ENCODE measurements at regions not wholly inside any gene's neighbourhood (a gene's known extent, or its start where the extent isn't known, plus 50 kb on each side); places are given as distances from the start of the nearest gene placed in this dataset.
"Not testable (repeated sequence)": the region's sequence is repeated elsewhere in the genome, so short reads cannot be mapped to it uniquely, and the experiment has no call there.

DNA sequence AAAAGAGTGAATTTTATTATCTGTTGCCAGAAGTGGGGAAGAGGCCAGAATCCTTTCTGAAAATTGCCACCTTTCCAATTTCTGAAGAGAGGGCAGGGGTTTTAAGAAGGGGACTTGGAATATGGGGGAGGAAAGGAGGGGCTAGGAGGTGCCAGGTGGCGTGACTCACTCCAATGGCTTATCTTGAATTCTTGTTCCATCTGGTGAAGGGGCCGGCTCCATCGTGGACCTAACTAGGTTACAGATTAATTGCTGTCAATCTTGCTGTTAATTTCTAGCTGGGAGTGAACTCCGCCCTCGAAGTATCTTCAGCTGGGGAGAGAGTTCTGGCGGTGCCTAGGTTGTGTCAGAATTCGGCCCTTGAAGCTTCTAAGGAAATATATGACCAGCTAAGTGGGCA lies 138.7 kb downstream of the YTHDC2 start:
- no peak for DNase-seq

DNA sequence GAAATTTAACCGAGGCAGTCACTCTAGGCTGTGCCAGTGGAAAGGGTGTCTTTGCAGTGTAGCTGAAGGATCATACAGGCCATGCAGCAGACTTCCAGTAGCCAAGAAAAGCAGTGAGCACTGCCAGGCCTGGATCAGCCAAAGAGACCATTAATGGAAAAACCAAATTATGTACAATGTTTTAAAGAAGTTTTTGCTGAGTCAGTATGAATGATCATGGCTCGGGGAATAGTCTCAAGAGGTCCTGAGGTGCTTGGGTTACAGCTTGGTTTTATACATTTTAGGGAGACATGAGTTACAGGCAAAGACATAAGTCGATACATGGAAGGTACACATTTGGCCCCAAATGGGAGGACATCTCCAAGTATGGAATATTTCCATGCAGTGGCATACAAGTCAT lies 141.3 kb downstream of the YTHDC2 start:
- no peak for DNase-seq

DNA sequence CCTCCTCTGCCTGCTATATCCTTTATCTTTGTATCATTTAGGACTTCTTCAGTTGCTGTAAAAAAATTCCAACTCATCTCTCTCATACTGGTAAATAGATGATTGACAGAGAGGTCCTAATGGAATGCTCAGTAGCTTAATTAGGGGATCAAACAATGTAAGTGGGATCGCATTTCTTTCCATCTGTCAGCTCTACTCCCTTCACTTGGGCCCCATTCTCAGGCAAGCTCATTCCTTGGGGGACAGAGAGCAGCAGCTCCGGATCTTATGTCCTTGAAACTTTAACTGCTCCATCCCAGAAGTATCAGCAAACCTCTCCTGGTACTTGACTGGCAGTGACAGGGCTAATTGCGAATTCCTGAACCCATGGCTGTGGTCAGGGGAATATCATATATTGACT lies 146.7 kb downstream of the YTHDC2 start:
- DNase-seq = peak; percentile 58

DNA sequence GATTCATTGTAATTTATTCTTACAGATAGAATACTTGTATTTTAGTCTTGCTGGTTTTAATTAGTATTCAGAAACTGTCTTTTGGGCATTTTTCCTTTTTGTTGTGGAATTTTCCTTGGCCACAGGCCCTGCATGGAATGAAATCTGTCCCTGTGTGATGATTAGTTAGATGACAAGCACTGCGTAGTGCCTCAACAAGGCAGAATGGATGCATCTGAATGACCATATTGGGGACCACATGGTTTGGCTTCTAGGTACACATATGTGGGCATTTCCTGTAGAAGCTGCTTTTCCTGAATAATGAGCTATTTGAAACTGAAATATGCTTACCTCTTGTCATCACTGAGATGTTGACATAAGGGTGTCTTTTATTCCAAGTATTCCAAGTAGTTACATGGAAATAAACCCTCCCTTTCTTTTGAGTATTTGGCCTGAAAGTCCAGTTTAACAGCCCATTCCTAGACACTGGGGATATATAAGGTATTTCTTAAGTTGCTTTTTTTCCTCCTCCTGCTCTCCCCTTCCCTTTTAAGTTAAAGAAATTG lies 147.3 kb downstream of the YTHDC2 start:
- DNase-seq = no peak

DNA sequence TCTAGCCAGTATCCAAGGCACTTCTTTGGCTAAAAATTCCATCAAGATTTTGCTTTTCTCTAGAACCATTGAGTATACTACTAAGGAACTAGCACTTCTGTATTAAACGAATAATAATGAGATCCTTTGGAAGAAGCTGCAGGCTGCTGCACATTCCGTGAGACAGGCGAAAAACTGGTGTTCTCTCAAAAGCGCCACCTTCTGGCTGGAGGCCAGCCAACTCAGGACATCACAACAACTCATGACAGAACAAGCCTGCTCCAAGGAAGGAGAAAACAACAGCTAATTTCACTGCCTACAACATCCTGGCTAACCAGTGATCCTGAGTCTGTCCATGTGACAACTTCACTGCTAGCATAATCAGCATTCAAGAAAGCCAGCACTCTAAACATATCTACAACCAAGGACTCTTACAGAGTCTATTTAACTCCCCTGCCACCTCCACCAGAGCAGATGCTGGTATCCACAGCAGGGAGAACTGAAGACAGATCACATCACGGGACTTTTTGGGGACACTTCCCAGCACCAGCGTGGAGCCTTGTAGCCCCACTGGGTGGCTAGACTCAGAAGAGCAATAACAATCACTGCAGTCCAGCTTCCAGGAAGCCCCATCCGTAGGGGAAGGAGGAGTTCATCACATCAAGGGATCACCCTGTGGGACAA lies 150.5 kb downstream of the YTHDC2 start:
- DNase-seq = no peak

DNA sequence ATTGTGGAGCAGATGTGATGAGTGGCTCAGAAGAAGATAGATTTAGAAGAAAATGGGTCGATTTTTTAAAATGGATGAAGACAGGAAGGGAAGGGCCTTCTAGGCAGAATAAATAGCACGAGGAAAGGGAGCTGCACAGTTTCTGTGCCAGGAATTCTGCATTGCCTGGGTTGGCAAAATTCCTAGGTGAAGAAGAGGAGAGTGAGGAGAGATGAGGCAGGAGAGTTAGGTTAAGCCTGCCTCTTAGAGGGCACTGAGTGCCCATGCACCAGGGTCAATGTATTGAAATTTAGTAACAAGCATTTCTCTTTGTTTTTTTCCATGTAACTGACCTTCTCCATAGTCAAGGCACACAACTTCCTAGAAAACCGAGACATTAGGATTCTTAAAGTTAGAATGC lies 159.5 kb downstream of the YTHDC2 start:
- no peak for DNase-seq

DNA sequence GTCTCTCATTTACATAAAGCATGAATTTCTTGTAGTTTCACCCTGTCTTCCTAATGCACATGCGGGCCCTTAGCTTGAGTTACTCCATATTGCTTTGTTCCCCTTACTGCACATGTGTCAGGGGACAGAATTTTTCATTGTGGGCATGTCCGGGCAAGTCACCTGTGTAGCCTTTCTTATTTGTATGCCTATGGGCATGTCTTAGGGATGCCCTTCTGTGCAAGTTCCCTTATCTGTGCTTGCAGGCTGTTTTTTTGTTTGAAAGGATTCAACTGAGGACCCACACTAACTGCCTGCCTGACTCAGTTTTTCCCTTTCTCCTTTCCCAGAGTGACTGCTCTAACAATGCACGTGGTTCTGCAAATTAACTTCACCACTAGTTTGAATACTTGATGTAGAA lies 161.7 kb downstream of the YTHDC2 start:
- DNase-seq = no peak

DNA sequence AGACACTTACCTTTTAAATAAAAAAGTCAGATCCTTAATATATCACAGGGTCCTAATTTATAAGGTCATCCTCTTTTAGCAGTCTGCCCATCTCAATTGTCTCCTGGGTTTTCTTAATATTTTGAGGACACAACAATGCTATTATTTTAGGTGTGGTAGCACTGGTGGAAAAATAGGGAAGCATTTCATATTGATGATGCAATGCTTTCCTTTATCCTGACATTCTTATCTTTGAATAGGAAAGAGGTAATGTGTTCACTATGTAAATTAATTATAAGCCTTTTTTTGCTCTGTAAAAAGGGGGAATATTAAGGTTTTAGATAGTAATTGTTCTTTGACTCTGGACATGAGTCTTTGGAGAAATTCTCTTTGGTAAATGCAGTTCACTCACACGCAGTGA lies 164.7 kb downstream of the YTHDC2 start:
- no peak for DNase-seq

DNA sequence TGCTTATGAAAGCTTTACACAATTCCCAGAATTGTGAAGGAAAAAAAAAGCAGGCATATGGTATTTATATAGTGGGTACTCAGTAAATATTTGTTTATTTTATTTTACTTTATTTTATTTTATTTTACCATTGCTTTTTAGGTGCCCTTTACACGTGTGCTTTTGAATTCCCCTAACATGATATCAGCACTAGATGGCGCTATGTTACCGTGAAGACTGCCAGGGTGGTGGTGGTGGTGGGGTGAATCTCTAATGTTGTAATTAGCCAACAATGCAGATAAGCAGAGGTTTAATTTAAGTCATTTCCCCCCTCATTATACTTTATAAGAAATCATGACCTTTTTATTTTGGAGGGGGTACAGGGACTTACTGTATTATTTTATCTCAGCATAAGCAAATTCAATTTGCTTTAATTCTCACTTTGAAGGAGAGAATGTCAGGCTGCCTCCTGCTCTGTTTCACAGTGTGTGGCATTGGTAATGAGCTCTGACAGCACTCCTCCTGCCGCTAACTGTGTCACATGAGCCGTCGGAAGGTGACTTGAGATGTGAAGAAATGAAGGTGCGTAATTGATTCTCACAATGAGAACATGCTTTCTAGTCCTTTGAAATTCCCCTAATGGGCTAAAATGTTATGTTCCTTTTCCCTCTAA lies 165.6 kb downstream of the YTHDC2 start:
- peak; percentile 78 for DNase-seq

DNA sequence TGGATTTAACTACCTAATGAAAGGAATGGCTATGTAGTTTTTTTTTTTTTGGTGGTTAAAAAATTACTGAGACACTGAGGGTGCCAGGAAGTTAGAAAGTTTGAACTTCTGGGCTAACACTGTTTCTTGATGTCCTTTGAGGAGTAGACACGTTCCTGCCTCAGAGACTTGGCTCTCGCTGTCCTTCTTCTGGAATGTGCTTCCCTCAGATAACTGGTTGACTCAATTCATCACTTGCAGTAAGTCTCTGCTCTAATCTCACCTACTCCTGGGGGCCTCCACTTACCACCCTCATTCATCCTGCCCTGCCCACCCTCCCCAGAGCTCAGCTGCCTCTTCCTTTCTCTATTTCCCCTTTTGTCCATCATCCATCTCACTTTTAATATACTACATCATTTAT lies 167.0 kb downstream of the YTHDC2 start:
- no peak for DNase-seq

DNA sequence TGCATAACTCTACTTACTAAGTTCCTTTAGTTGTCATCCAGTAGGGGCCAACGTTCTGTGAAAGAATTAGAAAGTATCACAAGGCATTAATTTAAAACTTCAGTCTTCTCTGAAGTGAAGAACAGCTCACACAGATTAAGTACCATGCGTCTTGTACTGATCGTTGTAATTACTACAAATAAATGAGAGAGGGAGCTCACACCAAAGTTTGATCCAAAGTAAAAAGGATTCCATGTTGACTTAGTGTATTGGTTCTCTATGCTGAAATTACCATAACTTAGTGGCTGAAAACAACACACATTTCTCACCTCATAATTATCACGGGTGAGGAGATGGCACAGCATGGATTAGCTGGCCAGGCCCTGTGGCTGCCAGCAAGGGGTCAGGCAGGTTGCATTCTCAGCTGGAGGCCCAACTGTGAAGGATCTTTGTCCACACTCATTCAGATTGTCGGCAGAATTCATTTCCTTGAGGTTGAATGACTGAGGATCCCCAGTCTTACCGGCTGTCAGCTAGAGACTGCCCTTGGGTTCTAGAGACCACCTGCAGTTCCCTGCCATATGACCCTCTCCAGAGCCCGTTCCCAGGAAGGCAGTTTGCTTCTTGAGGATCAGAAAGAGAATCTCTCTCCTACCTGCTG lies 169.1 kb downstream of the YTHDC2 start:
- no peak for DNase-seq

DNA sequence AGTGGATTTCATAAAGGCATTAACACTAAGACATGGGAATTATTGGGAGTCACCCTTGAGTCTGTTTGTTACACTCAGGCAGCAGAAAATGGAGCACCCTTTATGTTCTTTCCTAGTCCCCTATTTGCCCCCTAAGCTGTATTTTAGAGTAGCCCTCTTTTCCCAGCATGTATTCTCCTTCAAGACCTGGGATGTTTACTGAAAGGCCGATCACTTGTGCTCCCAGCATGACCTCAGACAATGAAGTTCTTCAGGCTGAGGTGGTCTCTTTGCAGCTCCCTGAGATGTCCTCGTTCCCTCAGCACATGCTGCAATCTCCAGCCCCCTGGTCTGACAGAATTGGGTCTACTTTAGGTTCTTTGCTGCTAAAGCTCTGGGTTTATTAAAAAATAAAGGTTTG lies 169.7 kb downstream of the YTHDC2 start:
- DNase-seq = no peak

DNA sequence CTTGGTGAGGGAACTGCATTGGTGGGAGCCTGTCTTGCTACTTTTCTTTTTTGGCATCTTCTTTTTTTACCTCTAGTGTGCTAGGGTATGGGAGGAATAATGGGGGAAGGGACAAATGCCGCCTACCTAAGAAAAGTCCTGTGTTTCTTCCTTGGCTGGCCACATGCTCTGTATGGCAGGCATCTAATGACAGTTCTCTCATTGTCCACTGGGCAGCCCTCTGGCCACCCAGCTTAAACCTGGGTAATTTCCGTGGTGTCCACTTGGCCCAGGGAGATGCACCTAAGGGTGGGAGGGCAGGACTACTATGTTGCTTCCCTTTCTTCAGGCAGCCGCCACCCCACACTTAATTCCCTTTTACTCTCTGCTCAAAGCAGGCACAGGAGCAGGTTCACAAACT lies 173.1 kb downstream of the YTHDC2 start:
- no peak for DNase-seq

DNA sequence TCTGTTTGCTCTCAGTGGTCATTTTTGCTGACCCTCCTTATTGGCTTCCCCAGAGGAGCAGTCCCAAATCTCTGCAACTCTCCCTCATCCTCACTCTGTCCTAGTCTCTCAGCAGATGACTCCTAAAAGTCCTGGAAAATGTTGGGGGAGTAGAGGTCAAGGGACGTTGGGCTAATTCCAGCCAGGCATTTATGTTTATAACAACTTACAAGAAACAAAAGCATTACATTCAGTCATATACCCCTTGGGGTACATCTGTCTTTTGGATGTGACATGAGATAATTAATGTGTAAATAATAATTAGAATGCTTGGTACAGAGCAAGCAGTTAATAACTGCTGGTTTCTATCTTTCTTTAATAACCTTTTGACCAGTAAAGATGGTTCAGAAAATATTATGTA lies 176.2 kb downstream of the YTHDC2 start:
- DNase-seq = no peak

DNA sequence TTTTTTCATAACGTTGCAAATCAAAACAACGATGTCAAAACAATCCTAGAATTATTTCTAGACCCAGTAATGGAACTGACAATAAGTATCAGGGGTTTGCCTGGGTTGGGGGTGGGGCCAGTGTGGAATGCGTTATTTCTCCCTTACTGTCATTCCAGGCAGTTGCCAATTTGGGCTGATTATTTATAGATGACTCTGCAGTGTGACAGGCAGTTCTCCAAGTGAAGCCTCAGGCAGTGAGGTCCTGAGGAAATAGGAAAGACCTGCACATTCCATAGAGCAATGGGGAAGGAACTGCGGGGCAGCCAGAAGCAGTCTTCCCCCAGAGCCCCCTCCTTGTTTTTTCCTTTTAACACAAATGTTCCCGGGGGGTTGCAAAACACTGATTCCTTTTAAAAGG lies 179.0 kb downstream of the YTHDC2 start:
- no peak for DNase-seq

DNA sequence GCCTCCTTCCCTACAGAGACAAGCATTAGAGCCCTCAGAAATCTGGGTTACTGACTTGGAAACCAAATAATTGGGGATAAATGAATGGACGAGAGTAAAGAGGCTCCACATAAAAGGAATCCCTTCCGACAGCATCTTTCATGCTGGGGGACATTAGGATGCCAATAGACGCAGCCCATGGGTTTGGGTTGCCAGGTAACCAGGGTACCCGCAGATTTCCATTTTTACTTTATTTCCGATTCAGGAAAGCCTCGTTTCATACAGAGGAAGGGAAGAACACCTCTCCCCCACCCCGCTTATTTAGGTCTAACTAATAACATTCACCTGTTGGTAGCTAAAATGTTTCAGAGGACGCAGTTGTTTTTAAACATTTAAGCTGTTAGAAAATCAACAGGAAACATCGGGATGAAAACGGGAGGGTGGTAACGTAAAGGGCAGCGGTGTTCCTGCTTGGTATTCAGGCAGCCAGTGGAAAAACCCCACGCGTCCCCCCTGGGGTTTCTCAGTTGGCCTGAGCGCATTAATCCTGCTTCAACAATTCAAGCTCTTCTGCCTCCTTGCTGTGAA lies 179.5 kb downstream of the YTHDC2 start:
- DNase-seq = peak; percentile 88

DNA sequence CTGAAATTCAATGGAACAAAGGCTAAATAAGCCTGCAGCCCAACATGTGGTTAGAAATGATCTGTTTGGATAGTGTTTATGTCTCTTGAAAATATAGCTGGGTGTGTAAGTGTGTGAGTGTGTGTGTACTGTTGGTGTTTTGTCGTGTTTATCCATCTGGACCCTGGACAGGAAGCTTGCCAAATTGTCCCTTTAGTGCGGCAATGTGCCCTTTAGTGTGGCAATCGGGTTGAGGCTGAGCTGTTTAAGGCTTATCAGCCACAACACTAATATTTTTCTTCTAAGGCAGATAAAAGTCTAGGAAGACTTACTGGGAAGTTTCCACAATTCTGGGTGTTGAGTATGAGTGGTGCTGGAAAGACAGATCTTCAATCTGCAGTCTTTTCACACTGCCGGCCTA lies 180.2 kb downstream of the YTHDC2 start:
- DNase-seq = no peak

DNA sequence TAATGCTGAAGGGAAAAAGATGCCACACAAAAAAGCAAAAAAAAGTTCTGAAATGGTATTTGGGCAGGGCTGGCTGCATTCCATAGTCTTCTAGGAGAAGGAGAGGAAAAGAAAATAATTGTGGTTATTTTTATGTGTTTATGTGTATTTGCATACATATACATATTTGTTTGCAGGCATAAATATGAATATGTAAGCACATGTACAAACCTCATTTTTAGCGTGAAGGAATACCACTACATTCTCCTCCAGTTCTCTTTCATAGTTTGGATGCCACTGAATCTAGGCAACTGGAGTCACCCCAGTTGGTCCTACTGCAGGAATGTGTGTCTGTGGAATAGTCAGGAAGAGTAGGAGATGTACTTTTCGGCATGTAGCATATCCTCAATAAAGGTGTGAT lies 181.1 kb downstream of the YTHDC2 start:
- no peak for DNase-seq

DNA sequence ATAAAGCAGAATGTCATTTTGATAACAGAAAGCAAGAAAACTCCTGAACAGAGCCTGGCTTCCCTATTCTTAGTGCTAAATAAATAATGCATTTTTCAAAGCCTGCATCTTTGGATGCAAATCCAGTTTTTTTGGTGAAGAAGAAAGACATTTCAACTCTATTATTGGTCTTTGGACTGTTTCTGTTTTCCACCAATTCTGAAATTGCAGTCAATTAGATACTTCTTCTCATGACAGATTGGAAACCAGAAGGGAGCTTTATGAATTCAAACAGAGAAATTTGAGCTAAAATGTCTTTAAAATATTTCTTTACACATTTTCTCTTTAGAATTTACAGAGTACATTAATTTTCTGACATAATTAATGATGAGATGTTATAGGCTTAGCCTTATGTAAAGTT lies 189.8 kb downstream of the YTHDC2 start:
- no peak for DNase-seq

DNA sequence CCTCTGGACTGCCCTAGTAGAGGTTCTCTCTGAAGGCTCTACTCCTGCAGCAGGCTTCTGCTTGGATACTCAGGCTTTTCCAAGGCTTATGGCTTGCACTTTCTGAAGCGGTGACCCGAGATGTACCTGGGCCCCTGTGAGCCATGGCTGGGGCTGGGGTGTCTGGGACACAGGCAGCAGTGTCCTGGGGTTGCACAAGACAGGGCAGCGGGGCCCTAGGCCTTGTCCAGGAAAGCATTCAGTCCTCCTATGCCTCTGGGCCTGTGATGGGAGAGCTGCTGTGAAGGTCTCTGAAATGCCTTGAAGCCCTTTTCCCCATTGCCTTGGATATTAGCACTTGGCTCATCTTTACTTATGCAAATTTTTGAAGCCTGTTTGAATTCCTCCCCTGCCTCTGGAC lies 192.2 kb downstream of the YTHDC2 start:
- DNase-seq = no peak

DNA sequence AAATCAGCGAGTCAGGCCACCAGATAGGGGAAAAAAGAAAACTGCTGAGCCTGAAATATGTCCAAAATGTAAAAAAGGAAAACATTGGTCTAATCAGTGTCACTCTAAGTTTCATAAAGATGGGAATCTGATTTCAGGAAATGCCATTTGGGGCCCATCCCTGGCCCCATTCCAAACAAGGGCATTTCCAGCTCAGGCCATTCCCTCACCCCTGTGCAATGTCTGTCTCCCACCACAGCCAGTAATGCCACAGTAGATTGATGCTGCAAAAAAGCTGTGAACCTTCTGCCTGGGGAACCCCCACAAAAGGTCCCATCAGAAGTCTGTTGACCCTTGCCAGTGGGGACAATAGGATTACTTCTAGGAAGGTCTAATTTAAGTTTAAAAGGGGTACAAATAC lies 199.6 kb downstream of the YTHDC2 start:
- no peak for DNase-seq

DNA sequence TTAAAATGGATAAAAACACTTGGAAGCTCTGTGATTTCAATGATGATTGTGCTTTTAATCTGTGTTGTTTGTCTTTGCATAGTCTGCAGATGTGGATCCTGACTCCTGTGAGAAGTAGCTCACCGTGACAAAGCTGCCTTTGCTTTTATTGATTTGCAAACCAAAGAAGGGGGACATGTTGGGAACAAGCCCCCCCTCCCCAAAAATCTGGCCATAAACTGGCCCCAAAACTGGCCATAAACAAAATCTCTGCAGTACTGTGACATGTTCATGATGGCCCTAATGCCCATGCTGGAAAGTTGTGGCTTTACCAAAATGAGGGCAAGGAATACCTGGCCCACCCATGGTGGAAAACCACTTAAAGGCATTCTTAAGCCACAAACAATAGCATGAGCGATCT lies 202.4 kb downstream of the YTHDC2 start:
- DNase-seq = not testable (repeated sequence)

DNA sequence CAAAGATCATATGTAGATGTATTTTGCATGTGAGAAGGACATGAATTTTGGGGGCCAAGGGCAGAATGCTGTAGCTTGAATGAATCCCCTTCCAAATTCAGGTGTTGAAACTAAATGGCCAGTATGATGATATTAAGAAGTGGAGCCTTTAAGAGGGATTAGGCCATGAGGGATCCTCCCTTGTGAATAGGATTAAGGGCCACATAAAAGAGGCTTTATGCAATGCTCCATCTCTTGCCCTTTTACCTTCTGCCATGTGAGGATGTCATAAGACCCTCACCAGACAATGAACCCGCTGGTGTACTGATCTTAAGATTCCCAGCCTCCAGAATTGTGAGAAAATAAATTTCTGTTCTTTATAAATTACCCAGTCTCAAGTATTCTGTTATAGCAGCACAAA lies 206.1 kb downstream of the YTHDC2 start:
- DNase-seq = no peak

DNA sequence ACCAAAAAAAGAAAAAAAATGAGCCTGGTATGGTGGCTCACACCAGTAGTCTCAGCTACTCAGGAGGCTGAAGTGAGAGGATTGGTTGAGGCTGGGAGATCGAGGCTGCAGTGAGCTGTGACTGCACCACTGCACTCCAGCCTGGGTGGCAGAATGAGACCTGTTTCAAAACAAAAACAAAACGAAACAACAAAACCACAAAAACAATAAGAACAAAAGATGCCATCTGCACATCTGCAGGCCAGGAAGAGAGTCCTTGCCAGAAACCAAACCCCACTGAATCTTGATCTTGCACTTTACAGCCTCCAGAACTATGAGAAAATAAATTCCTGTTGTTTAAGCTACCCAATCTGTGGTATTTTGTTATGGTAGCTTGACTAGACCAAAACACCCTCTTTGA lies 207.7 kb downstream of the YTHDC2 start:
- DNase-seq = no peak

Data from retina (tissue), 1 donor.